NCI-H748 treated with DMSO at 0.1 percent for 48 hours (cell line): ENCODE measurements at regions not wholly inside any gene's neighbourhood (a gene's known extent, or its start where the extent isn't known, plus 50 kb on each side); places are given as distances from the start of the nearest gene placed in this dataset.
"Not testable (repeated sequence)": the region's sequence is repeated elsewhere in the genome, so short reads cannot be mapped to it uniquely, and the experiment has no call there.

ENCODE experiments used
- DNase-seq: peaks from one replicate; lab custom pipeline; 2025; lab: John Stamatoyannopoulos, UW

GRCh38 chr1:29559056-29559455 lies 322.7 kb downstream of the PTPRU start:
- DNase-seq: no peak

GRCh38 chr1:29557701-29558600 lies 321.6 kb downstream of the PTPRU start:
- no peak for DNase-seq

GRCh38 chr1:29557066-29557465 lies 320.7 kb downstream of the PTPRU start:
- DNase-seq: no peak

GRCh38 chr1:29556657-29557056 lies 320.3 kb downstream of the PTPRU start:
- no peak for DNase-seq

GRCh38 chr1:29555043-29555620 lies 318.8 kb downstream of the PTPRU start:
- DNase-seq: no peak

- DNase-seq: no peak
Measured at GRCh38 chr1:29554208-29554778, 318.0 kb downstream of the PTPRU start.

- DNase-seq: no peak
Measured at GRCh38 chr1:29551123-29551936, 315.0 kb downstream of the PTPRU start.

- DNase-seq: no peak
Measured at GRCh38 chr1:29550119-29550841, 314.0 kb downstream of the PTPRU start.

GRCh38 chr1:29549728-29550118 lies 313.4 kb downstream of the PTPRU start:
- not testable (repeated sequence) for DNase-seq

- no peak for DNase-seq
Measured at GRCh38 chr1:29549001-29549400, 312.7 kb downstream of the PTPRU start.

- no peak for DNase-seq
Measured at GRCh38 chr1:29548091-29548490, 311.8 kb downstream of the PTPRU start.

GRCh38 chr1:29547300-29547699 lies 311.0 kb downstream of the PTPRU start:
- DNase-seq: no peak

- DNase-seq: no peak
Measured at GRCh38 chr1:29546496-29546895, 310.2 kb downstream of the PTPRU start.

- DNase-seq: no peak
Measured at GRCh38 chr1:29544406-29544805, 308.1 kb downstream of the PTPRU start.

- no peak for DNase-seq
Measured at GRCh38 chr1:29543586-29543985, 307.3 kb downstream of the PTPRU start.

- DNase-seq: no peak
Measured at GRCh38 chr1:29542548-29542947, 306.2 kb downstream of the PTPRU start.

- DNase-seq: no peak
Measured at GRCh38 chr1:29541631-29542030, 305.3 kb downstream of the PTPRU start.

- DNase-seq: no peak
Measured at GRCh38 chr1:29540801-29541357, 304.6 kb downstream of the PTPRU start.

GRCh38 chr1:29539971-29540370 lies 303.6 kb downstream of the PTPRU start:
- DNase-seq: no peak

GRCh38 chr1:29538586-29538985 lies 302.3 kb downstream of the PTPRU start:
- no peak for DNase-seq

GRCh38 chr1:29532751-29533150 lies 296.4 kb downstream of the PTPRU start:
- no peak for DNase-seq
